OCI-LY7 (cell line): ENCODE measurements at regions not wholly inside any gene's neighbourhood (a gene's known extent, or its start where the extent isn't known, plus 50 kb on each side); places are given as distances from the start of the nearest gene placed in this dataset.

Experiments used
- BruUV-seq: library from RNA; stranded (reverse); fragments of 400-500 nt; replicated peaks from 2 replicates; lab custom pipeline; 2021; lab: Mats Ljungman, UMichigan
- CTCF ChIA-PET: fragments of 300-600 bp; sonication (Branson Sonifier 250); formaldehyde crosslinking; loops from one replicate; lab custom pipeline; 2022; ENCODE audit warnings: antibody characterized with exemption; ENCODE audit not compliant: unreplicated experiment; lab: Charles Lee
- POLR2A ChIA-PET: fragments of 300-600 bp; sonication (Branson Sonifier 250); formaldehyde crosslinking; loops from one replicate; lab custom pipeline; 2022; ENCODE audit warnings: antibody characterized with exemption; lab: Charles Lee
- DNase-seq: peaks from one replicate; pipeline ENCODE4 v3.0.0-alpha.2; 2015; ENCODE audit warnings: low spot score
- H2AFZ ChIP-seq: fragments of 200-600 bp; sonication (generic), shearing (Covaris generic); 2 replicates; pipeline ENCODE4 v1.6.1; 2014; ENCODE audit warnings: mild to moderate bottlenecking, antibody characterized with exemption, low read length, moderate library complexity
- H3K27ac ChIP-seq: fragments of 200-600 bp; sonication (generic); 2 replicates; pipeline ENCODE4 v1.5.1; 2014; ENCODE audit warnings: mixed run types, low read depth, mild to moderate bottlenecking, moderate library complexity, low read length, inconsistent platforms; ENCODE audit not compliant: poor library complexity, severe bottlenecking
- H3K36me3 ChIP-seq: fragments of 200-600 bp; sonication (generic); 2 replicates; pipeline ENCODE4 v1.6.1; 2014; ENCODE audit warnings: mild to moderate bottlenecking, antibody characterized with exemption, low read length, moderate library complexity, mixed read lengths; ENCODE audit not compliant: insufficient read depth
- H3K4me1 ChIP-seq: fragments of 200-600 bp; sonication (generic); 2 replicates; pipeline ENCODE4 v1.5.1; 2014; ENCODE audit warnings: mild to moderate bottlenecking, low read length; ENCODE audit not compliant: insufficient read depth, poor library complexity, severe bottlenecking
- H3K4me2 ChIP-seq: fragments of 200-600 bp; sonication (generic); 2 replicates; pipeline ENCODE4 v1.6.1; 2014; ENCODE audit warnings: mild to moderate bottlenecking, low read length
- H3K4me3 ChIP-seq: fragments of 200-600 bp; sonication (generic); 2 replicates; pipeline ENCODE4 v1.5.1; 2014; ENCODE audit warnings: mild to moderate bottlenecking, low read depth, low read length; ENCODE audit not compliant: poor library complexity, severe bottlenecking
- H3K79me2 ChIP-seq: fragments of 200-600 bp; sonication (generic); 2 replicates; pipeline ENCODE4 v1.6.1; 2016; ENCODE audit warnings: low read depth, mild to moderate bottlenecking, low read length, moderate library complexity, mixed read lengths; ENCODE audit not compliant: insufficient read depth
- H3K9me2 ChIP-seq: fragments of 200-600 bp; sonication (generic); 2 replicates; pipeline ENCODE4 v1.6.1; 2016; ENCODE audit warnings: mild to moderate bottlenecking, low read length, mixed read lengths; ENCODE audit not compliant: insufficient read depth
- H3K9me3 ChIP-seq: fragments of 200-600 bp; sonication (generic); 2 replicates; pipeline ENCODE4 v1.6.1; 2014; ENCODE audit warnings: mild to moderate bottlenecking, mixed run types, low read length, mixed read lengths
- H4K20me1 ChIP-seq: fragments of 200-600 bp; sonication (generic); 2 replicates; pipeline ENCODE4 v1.6.1; 2014; ENCODE audit warnings: mild to moderate bottlenecking, antibody characterized with exemption, low read length, moderate library complexity, mixed read lengths; ENCODE audit not compliant: insufficient read depth
- CTCF ChIP-seq: fragments of 200-600 bp; sonication (generic); conservative IDR thresholded peaks from 2 replicates; pipeline ENCODE4 v1.5.1; 2014; ENCODE audit warnings: mild to moderate bottlenecking, antibody characterized with exemption, low read length, moderate library complexity, mixed read lengths
- EZH2phosphoT487 ChIP-seq: fragments of 200-600 bp; sonication (generic); IDR thresholded peaks from 2 replicates; pipeline ENCODE4 v1.6.1; 2018; ENCODE audit warnings: low read depth, borderline replicate concordance, mild to moderate bottlenecking, mixed run types, antibody characterized with exemption, low read length, moderate library complexity, mixed read lengths
- intact Hi-C: fragments of 100-400 bp; cut with micrococcal nuclease; formaldehyde crosslinking; loops from one replicate; pipeline ENCODE4 v1.10.0; 2022; ENCODE audit not compliant: unreplicated experiment

- no peaks in the 10 kb centered on the region for H3K79me2 ChIP-seq
- H3K9me2 ChIP-seq = no peaks in the 10 kb centered on the region
- BruUV-seq = no TSS peak
- peak; percentile 44 for DNase-seq
- CTCF ChIA-PET = interaction anchor here (0.8 kb wide), 1 partner anchor 953 kb away, joined by 3 read pairs; no protein-coding TSS in a partner anchor
- POLR2A ChIA-PET = no interaction called here
- no peak overlapping the region for H3K27ac ChIP-seq
- H3K36me3 ChIP-seq = no peaks in the 10 kb centered on the region
- H2AFZ ChIP-seq = peak overlapping the region; percentile 95
- no peak for TF ChIP-seq EZH2phosphoT487
- no peak for TF ChIP-seq CTCF
- no peak overlapping the region for H3K4me3 ChIP-seq
- intact Hi-C loops = loop anchor here (10.0 kb wide), 1 partner anchor 824 kb away; no protein-coding TSS in a partner anchor
- peak overlapping the region; percentile 45 for H3K4me2 ChIP-seq
- H4K20me1 ChIP-seq = no peaks in the 10 kb centered on the region
- peaks cover 17% of the 10 kb centered on the region for H3K4me1 ChIP-seq
- no peaks in the 10 kb centered on the region for H3K9me3 ChIP-seq
These were observed 138.0 kb downstream of the AKAIN1 start for GRCh38 chr18:5058768-5059695.

- no peak for TF ChIP-seq EZH2phosphoT487
- peak; percentile 89 for TF ChIP-seq CTCF
- Histone ChIP-seq H3K9me3 (no peaks in the 10 kb centered on the region), H3K4me3 (no peak overlapping the region), H3K4me1 (peaks cover 17% of the 10 kb centered on the region), H2AFZ (peak overlapping the region; percentile 85; the same call in 1 of the 2 replicates), H3K27ac (no peak overlapping the region), H3K79me2 (no peaks in the 10 kb centered on the region), H3K36me3 (no peaks in the 10 kb centered on the region), H3K4me2 (peak overlapping the region; percentile 41; the same call in 1 of the 2 replicates), H3K9me2 (no peaks in the 10 kb centered on the region), H4K20me1 (no peaks in the 10 kb centered on the region)
- ChIA-PET POLR2A (interaction anchor here (0.6 to 2.5 kb wide), 2 partner anchors 23 to 1049 kb away, joined by 3 to 6 read pairs; no protein-coding TSS in a partner anchor), CTCF (interaction anchor here (0.5 to 1.3 kb wide), 4 partner anchors 35 to 952 kb away, joined by 3 to 4 read pairs (median 4); no protein-coding TSS in a partner anchor)
- DNase-seq = peak; percentile 74
- BruUV-seq = no TSS peak
- intact Hi-C loops = loop anchor here (1.0 to 10.0 kb wide), 2 partner anchors 823 to 951 kb away; no protein-coding TSS in a partner anchor
These were observed 139.4 kb downstream of the AKAIN1 start for GRCh38 chr18:5057386-5058348.
